ENCODE measurements at regions not wholly inside any gene's neighbourhood (a gene's known extent, or its start where the extent isn't known, plus 50 kb on each side); places are given as distances from the start of the nearest gene placed in this dataset.

GRCh38 chr2:552906-553305 lies 124.3 kb downstream of the TMEM18 start:
- Histone ChIP-seq H3K27me3 (ENCODE audit: insufficient read depth in 3 of 3, low read length in 2 of 3) (peaks cover 0 to 1% (median 0%) of the 10 kb centered on the region in 3 donors), H3K4me3 (no peak overlapping the region), H3K9me3 (no peaks in the 10 kb centered on the region), H3K27ac (no peak overlapping the region), H3K4me1 (no peaks in the 10 kb centered on the region), H3K36me3 (ENCODE audit: insufficient read depth in 1 of 2, low read depth in 1 of 2) (no peaks in the 10 kb centered on the region)
- no peak for TF ChIP-seq CTCF (IDR thresholded peaks at IDR 0.05)
- ATAC-seq (no peak), DNase-seq (no peak)
- intact Hi-C loops (cut with DNase I), result no loop called here
- 61 to 68% (median 65%) methylated on average over 14 of the region's 14 CpGs for WGBS, 3 donors

- ATAC-seq, result no peak
- Histone ChIP-seq H3K27ac (no peak overlapping the region), H3K27me3 (ENCODE audit: insufficient read depth in 3 of 3, low read length in 2 of 3) (peaks cover 0 to 3% (median 1%) of the 10 kb centered on the region in 3 donors), H3K36me3 (ENCODE audit: insufficient read depth in 1 of 2, low read depth in 1 of 2) (no peaks in the 10 kb centered on the region), H3K4me3 (no peak overlapping the region), H3K9me3 (no peaks in the 10 kb centered on the region), H3K4me1 (no peaks in the 10 kb centered on the region)
- TF ChIP-seq CTCF (IDR thresholded peaks at IDR 0.05), result no peak
- 75 to 85% (median 77%) methylated on average over 13 of the region's 13 CpGs for WGBS, 3 donors
- DNase-seq, result no peak
- intact Hi-C loops (cut with DNase I), result no loop called here
Measured at GRCh38 chr2:551621-552020, 125.6 kb downstream of the TMEM18 start.

- WGBS, 3 donors, result 71 to 73% (median 72%) methylated on average over 13 of the region's 13 CpGs
- Histone ChIP-seq H3K36me3 (ENCODE audit: insufficient read depth in 1 of 2, low read depth in 1 of 2) (no peaks in the 10 kb centered on the region), H3K9me3 (no peaks in the 10 kb centered on the region), H3K27ac (no peak overlapping the region), H3K4me3 (no peak overlapping the region), H3K4me1 (no peaks in the 10 kb centered on the region), H3K27me3 (ENCODE audit: insufficient read depth in 3 of 3, low read length in 2 of 3) (peaks cover 0 to 3% (median 1%) of the 10 kb centered on the region in 3 donors)
- TF ChIP-seq CTCF (IDR thresholded peaks at IDR 0.05), result no peak
- intact Hi-C loops (cut with DNase I), result no loop called here
- DNase-seq, result no peak
- ATAC-seq, result no peak
Measured at GRCh38 chr2:550860-551567, 126.2 kb downstream of the TMEM18 start.

GRCh38 chr2:545711-546650 lies 131.2 kb downstream of the TMEM18 start:
- Histone ChIP-seq H3K36me3 (ENCODE audit: insufficient read depth in 1 of 2, low read depth in 1 of 2) (no peaks in the 10 kb centered on the region), H3K27me3 (ENCODE audit: insufficient read depth in 3 of 3, low read length in 2 of 3) (peaks cover 0 to 3% (median 3%) of the 10 kb centered on the region in 3 donors), H3K4me1 (no peaks in the 10 kb centered on the region), H3K4me3 (no peak overlapping the region), H3K27ac (no peak overlapping the region), H3K9me3 (no peaks in the 10 kb centered on the region)
- DNase-seq (no peak), ATAC-seq (no peak)
- intact Hi-C loops (cut with DNase I), result no loop called here
- 49 to 57% (median 54%) methylated on average over 24 of the region's 24 CpGs for WGBS, 3 donors
- no peak for TF ChIP-seq CTCF (IDR thresholded peaks at IDR 0.05)
